MM.1S (cell line): ENCODE measurements at regions not wholly inside any gene's neighbourhood (a gene's known extent, or its start where the extent isn't known, plus 50 kb on each side); places are given as distances from the start of the nearest gene placed in this dataset.

ENCODE experiments used
- EZH2 ChIP-seq: fragments of 300-600 bp; sonication (generic); optimal IDR thresholded peaks from 2 replicates; pipeline ENCODE3; 2017; ENCODE audit warnings: low read depth, mild to moderate bottlenecking, antibody characterized with exemption, low read length, mixed read lengths
- EZH2phosphoT487 ChIP-seq: fragments of 300-600 bp; sonication (generic); IDR thresholded peaks from 2 replicates; pipeline ENCODE4 v1.6.1; 2018; ENCODE audit warnings: antibody characterized with exemption, low read length
- TF ChIP-seq, protein P1 (sequence below): fragments of 300-600 bp; sonication (generic); IDR thresholded peaks from 2 replicates; pipeline ENCODE4 v1.5.1; 2016; ENCODE audit warnings: antibody characterized with exemption, low read length, mixed read lengths

DNA sequence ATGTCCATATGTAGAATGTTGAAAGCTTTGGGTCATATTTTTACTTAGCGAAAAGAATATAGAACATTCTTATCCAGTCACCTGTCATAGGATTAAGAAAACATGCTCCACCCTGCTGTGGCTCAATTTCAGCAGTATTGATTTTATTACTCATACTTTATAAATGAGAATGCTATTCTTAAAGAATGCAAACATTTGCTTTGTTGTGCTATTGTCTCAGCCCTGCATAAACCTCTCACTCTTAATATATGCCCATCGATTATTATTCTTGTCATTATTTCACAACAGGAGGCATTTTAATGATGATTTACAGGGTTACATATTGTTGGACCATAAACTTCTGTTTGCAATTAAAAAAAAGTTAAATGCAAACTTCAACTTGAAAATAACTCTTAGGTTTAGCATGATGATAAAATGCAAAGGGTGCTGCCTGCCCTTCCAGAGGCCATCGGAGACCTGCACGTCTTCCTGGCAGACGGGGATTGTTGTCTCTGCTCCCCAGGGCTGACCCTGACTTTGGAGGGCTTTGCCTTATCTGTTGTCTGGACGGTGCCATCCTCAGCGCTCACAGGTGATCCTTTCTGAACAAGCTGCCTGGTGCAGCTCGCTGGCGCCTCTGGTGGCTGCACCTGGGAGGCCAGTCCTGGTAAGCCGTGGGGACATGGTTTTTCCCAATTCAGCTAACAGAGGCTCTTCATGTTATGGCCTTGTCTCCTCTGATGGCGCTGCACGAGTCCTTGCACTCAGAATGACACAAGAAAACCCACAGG lies 50.0 kb upstream of the SHH start:
- TF ChIP-seq, protein P1, sequence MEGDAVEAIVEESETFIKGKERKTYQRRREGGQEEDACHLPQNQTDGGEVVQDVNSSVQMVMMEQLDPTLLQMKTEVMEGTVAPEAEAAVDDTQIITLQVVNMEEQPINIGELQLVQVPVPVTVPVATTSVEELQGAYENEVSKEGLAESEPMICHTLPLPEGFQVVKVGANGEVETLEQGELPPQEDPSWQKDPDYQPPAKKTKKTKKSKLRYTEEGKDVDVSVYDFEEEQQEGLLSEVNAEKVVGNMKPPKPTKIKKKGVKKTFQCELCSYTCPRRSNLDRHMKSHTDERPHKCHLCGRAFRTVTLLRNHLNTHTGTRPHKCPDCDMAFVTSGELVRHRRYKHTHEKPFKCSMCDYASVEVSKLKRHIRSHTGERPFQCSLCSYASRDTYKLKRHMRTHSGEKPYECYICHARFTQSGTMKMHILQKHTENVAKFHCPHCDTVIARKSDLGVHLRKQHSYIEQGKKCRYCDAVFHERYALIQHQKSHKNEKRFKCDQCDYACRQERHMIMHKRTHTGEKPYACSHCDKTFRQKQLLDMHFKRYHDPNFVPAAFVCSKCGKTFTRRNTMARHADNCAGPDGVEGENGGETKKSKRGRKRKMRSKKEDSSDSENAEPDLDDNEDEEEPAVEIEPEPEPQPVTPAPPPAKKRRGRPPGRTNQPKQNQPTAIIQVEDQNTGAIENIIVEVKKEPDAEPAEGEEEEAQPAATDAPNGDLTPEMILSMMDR = peak; percentile 28
- TF ChIP-seq EZH2 (no peak), EZH2phosphoT487 (no peak)
